Globus pallidus (tissue), 1 donor: ENCODE measurements at regions not wholly inside any gene's neighbourhood (a gene's known extent, or its start where the extent isn't known, plus 50 kb on each side); places are given as distances from the start of the nearest gene placed in this dataset.

Experiments
- DNase-seq: peaks from one replicate; pipeline ENCODE4 v3.0.0-alpha.2; 2015; ENCODE audit warnings: low spot score

- DNase-seq, result no peak
Measured at GRCh38 chr13:91086936-91087716, 260.4 kb upstream of the MIR17HG start.

GRCh38 chr13:91097269-91097668 lies 250.2 kb upstream of the MIR17HG start:
- no peak for DNase-seq

GRCh38 chr13:91099877-91100276 lies 247.6 kb upstream of the MIR17HG start:
- no peak for DNase-seq

GRCh38 chr13:91100944-91101343 lies 246.5 kb upstream of the MIR17HG start:
- DNase-seq, result no peak

- DNase-seq, result no peak
Measured at GRCh38 chr13:91101381-91101780, 246.1 kb upstream of the MIR17HG start.

- DNase-seq, result no peak
Measured at GRCh38 chr13:91105270-91105669, 242.2 kb upstream of the MIR17HG start.

- DNase-seq, result no peak
Measured at GRCh38 chr13:91106565-91106964, 240.9 kb upstream of the MIR17HG start.

- no peak for DNase-seq
Measured at GRCh38 chr13:91108315-91108714, 239.2 kb upstream of the MIR17HG start.

GRCh38 chr13:91111476-91112200 lies 235.8 kb upstream of the MIR17HG start:
- DNase-seq, result no peak

GRCh38 chr13:91112201-91112923 lies 235.1 kb upstream of the MIR17HG start:
- DNase-seq, result no peak

GRCh38 chr13:91112924-91113277 lies 234.6 kb upstream of the MIR17HG start:
- DNase-seq, result no peak

GRCh38 chr13:91115776-91116175 lies 231.7 kb upstream of the MIR17HG start:
- no peak for DNase-seq

- DNase-seq, result no peak
Measured at GRCh38 chr13:91117351-91117750, 230.1 kb upstream of the MIR17HG start.

GRCh38 chr13:91119643-91120042 lies 227.8 kb upstream of the MIR17HG start:
- no peak for DNase-seq

GRCh38 chr13:91122766-91123165 lies 224.7 kb upstream of the MIR17HG start:
- no peak for DNase-seq

GRCh38 chr13:91123456-91124127 lies 223.9 kb upstream of the MIR17HG start:
- no peak for DNase-seq

- no peak for DNase-seq
Measured at GRCh38 chr13:91126806-91127205, 220.7 kb upstream of the MIR17HG start.

GRCh38 chr13:91127995-91128394 lies 219.5 kb upstream of the MIR17HG start:
- DNase-seq, result no peak

GRCh38 chr13:91132381-91132780 lies 215.1 kb upstream of the MIR17HG start:
- DNase-seq, result no peak

- no peak for DNase-seq
Measured at GRCh38 chr13:91132786-91133185, 214.7 kb upstream of the MIR17HG start.

GRCh38 chr13:91133941-91134802 lies 213.3 kb upstream of the MIR17HG start:
- peak; percentile 55 for DNase-seq
